ENCODE measurements at regions not wholly inside any gene's neighbourhood (a gene's known extent, or its start where the extent isn't known, plus 50 kb on each side); places are given as distances from the start of the nearest gene placed in this dataset.

DNA sequence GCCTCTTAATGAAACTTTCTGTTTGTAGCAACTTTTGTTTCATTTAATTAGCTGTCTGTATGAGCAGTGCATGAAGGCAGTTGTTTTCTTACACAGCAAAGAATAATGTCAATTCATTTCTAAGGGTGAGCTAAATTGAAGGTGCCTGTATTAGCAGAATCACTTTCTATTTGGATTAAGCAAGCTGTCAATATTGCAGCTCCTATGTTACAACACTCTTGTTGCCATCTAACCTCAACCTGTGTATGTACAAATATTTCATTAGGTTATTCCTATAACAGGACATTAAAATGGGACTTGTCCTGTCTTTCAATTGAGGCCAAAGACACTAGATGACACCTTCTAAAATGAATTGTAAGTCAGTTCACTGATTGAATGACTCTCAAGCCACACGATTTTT lies 647.5 kb downstream of the UTRN start:
- TF ChIP-seq, protein P1, sequence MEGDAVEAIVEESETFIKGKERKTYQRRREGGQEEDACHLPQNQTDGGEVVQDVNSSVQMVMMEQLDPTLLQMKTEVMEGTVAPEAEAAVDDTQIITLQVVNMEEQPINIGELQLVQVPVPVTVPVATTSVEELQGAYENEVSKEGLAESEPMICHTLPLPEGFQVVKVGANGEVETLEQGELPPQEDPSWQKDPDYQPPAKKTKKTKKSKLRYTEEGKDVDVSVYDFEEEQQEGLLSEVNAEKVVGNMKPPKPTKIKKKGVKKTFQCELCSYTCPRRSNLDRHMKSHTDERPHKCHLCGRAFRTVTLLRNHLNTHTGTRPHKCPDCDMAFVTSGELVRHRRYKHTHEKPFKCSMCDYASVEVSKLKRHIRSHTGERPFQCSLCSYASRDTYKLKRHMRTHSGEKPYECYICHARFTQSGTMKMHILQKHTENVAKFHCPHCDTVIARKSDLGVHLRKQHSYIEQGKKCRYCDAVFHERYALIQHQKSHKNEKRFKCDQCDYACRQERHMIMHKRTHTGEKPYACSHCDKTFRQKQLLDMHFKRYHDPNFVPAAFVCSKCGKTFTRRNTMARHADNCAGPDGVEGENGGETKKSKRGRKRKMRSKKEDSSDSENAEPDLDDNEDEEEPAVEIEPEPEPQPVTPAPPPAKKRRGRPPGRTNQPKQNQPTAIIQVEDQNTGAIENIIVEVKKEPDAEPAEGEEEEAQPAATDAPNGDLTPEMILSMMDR (IDR thresholded peaks at IDR 0.05), result no peak
- TF ChIP-seq, protein P2, sequence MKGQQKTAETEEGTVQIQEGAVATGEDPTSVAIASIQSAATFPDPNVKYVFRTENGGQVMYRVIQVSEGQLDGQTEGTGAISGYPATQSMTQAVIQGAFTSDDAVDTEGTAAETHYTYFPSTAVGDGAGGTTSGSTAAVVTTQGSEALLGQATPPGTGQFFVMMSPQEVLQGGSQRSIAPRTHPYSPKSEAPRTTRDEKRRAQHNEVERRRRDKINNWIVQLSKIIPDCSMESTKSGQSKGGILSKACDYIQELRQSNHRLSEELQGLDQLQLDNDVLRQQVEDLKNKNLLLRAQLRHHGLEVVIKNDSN (CRISPR knock-in tag; IDR thresholded peaks at IDR 0.05), result no peak
- TF ChIP-seq, protein P3, sequence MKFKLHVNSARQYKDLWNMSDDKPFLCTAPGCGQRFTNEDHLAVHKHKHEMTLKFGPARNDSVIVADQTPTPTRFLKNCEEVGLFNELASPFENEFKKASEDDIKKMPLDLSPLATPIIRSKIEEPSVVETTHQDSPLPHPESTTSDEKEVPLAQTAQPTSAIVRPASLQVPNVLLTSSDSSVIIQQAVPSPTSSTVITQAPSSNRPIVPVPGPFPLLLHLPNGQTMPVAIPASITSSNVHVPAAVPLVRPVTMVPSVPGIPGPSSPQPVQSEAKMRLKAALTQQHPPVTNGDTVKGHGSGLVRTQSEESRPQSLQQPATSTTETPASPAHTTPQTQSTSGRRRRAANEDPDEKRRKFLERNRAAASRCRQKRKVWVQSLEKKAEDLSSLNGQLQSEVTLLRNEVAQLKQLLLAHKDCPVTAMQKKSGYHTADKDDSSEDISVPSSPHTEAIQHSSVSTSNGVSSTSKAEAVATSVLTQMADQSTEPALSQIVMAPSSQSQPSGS (CRISPR knock-in tag; IDR thresholded peaks at IDR 0.05; ENCODE audit: borderline replicate concordance, low read depth), result no peak
- TF ChIP-seq, protein P4, sequence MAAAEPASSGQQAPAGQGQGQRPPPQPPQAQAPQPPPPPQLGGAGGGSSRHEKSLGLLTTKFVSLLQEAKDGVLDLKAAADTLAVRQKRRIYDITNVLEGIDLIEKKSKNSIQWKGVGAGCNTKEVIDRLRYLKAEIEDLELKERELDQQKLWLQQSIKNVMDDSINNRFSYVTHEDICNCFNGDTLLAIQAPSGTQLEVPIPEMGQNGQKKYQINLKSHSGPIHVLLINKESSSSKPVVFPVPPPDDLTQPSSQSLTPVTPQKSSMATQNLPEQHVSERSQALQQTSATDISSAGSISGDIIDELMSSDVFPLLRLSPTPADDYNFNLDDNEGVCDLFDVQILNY (CRISPR knock-in tag; IDR thresholded peaks at IDR 0.05), result no peak
- TF ChIP-seq, protein P5, sequence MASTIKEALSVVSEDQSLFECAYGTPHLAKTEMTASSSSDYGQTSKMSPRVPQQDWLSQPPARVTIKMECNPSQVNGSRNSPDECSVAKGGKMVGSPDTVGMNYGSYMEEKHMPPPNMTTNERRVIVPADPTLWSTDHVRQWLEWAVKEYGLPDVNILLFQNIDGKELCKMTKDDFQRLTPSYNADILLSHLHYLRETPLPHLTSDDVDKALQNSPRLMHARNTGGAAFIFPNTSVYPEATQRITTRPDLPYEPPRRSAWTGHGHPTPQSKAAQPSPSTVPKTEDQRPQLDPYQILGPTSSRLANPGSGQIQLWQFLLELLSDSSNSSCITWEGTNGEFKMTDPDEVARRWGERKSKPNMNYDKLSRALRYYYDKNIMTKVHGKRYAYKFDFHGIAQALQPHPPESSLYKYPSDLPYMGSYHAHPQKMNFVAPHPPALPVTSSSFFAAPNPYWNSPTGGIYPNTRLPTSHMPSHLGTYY (CRISPR knock-in tag; IDR thresholded peaks at IDR 0.05), result no peak
- no peak for TF ChIP-seq ZNF138 (CRISPR knock-in tag; conservative IDR thresholded peaks at IDR 0.05)
- TF ChIP-seq STAT6 (CRISPR knock-in tag; conservative IDR thresholded peaks at IDR 0.05; ENCODE audit: low read depth), result no peak
- no peak for TF ChIP-seq TP53 (CRISPR knock-in tag; IDR thresholded peaks at IDR 0.05)
- no peak for TF ChIP-seq ELF4 (CRISPR knock-in tag; IDR thresholded peaks at IDR 0.05; ENCODE audit: low read depth)
- TF ChIP-seq USF2 (CRISPR knock-in tag; IDR thresholded peaks at IDR 0.05), result no peak
- no peak for TF ChIP-seq KAT7 (CRISPR knock-in tag; IDR thresholded peaks at IDR 0.05; ENCODE audit: borderline replicate concordance)

All from WTC11 (cell line).